IPS-18c (cell line): ENCODE measurements at regions not wholly inside any gene's neighbourhood (a gene's known extent, or its start where the extent isn't known, plus 50 kb on each side); places are given as distances from the start of the nearest gene placed in this dataset.

Experiments
- H3K4me3 ChIP-seq: 2 replicates; pipeline ENCODE4 v1.7.0; 2013; ENCODE audit warnings: low read depth, mild to moderate bottlenecking, low read length, moderate library complexity; ENCODE audit not compliant: insufficient read depth
- H3K9me3 ChIP-seq: one replicate; pipeline ENCODE4 v1.6.1; 2013; ENCODE audit warnings: mild to moderate bottlenecking, low read length, moderate library complexity; ENCODE audit not compliant: control insufficient read depth, insufficient read depth

DNA sequence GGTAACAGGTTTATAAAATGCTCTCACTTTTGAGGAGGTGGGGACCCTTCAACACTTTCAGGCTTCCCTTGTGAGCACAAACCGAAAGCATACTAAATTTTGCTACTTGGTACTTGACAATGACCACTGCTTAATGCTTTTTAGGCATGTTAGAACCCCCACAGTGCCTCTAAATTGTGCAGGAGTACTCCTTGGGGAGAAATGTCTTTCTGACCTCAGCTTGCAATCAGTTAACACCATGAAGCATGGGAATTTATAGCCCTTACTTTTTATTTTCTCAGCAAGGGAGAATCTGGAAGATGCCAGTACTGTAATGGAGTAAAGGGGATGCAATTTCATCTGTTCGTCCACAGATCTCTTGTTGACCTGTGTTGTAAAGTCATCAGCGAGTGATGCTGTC is 308.9 kb upstream of the TBC1D5 start:
- Histone ChIP-seq H3K4me3 (no peak overlapping the region), H3K9me3 (no peaks in the 10 kb centered on the region)

DNA sequence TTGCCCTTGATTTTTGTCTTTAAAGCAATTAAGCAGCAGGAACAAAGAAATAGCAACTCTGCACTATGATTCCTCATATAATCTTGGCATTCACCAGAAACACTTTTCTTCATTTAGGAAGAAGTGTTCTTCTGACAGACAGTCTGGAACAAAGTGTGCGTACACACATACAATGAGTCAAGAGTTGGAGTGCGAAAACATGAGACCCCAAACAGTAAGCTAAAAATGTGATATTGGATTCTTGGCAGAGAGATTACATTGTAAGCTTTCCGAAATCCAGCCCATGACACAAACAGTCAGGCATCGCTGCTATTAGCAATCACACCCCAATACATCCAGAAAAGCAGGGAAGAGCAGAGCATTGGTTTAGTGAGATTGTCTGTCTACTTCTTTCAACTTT is 306.7 kb upstream of the TBC1D5 start:
- Histone ChIP-seq H3K9me3 (no peaks in the 10 kb centered on the region), H3K4me3 (no peak overlapping the region)

DNA sequence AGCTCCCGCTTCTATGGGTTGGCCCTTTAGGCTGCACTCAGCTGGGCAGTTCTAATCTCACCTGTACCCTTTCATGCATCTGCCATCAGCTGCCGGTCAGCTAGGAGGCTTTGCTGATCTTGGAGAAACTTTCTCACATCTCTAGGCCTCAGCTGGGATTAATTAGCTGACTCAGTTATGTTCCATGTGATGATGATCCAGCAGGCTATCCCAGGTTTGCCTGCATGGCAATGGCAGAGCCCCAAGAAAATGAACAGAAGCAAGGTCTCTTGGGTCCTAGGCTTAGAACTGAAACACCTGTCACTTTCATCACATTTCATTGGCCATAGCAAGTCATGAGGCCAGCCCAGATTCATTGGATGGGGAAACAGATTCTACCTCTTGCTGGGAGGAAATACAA is 304.6 kb upstream of the TBC1D5 start:
- Histone ChIP-seq H3K4me3 (no peak overlapping the region), H3K9me3 (no peaks in the 10 kb centered on the region)

DNA sequence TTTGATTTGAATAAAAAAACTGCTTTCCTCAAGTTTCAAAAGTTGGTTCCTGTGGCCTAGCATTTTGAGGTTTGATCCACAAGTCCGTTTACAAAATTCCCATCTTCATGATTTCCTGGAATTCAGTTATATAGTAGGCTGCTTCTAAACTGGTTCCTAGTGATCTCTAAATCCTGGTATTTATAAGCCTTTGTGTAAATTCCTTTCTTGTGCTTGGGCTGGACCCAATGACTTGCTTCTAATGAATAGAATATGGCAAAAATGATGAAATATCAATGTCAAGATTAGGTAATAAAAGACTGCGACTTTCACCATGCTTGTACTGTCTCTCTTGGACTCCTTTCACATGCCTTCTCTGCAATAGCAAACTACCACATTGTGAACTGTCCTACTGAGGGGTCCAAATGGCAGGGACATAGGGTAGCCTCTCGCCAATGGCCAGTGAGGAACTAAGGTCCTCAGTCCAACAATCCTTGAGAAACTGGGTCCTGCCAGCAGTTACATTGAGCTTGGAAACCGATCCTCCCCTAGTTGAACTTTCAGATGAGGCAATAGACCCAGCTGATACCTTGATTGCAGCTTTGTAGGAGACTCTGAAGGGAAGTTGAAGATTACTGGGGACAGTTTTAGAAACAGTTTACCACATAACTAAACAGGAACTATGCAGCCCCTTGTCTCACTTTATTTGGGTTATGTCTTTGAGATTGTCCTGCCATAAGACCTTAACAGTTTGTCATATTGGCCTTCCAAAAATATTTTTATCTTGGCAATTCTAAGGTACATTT is 303.9 kb upstream of the TBC1D5 start:
- H3K9me3 ChIP-seq, result no peaks in the 10 kb centered on the region
- no peak overlapping the region for H3K4me3 ChIP-seq

DNA sequence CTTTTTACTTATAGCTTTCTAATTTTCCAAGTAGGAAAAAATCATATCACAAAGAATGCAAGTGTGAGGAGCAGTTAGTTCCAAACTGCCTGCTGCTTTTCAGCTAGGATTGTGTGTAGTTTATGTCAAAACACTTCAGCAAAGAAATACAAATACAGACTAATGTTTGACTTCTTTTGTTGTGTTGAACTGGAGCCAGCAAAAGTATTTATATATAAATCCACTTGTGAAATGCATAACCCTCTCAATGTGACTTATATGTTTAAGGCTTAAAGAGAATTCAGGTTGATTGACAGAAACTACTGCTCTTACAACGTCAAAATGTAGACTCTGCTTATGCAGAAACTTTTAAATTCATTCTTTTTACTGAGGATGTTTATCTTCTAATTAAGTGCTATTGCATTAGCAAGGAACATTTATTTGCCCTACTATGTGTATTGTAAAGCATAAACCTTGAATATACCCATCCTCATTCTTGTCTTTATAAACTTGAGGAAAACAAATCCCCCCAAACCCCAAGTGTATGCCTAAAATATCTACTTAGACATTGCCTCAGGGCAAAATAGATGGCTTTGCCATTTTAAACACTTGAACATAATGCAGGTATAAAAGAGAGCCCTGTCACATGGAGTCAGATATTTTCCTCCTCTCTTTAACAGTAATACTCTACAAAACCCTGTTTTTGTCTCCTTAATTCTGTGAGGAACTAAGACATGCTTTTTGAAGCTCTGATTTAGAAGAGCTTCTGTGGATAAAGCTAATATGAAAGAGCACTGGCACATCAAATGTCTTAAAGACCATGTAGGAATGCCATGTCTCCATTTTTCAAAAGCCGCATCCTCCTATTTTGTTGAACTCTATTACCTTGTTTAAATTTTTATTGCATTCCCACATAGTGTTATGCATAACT is 302.8 kb upstream of the TBC1D5 start:
- H3K4me3 ChIP-seq, result no peak overlapping the region
- H3K9me3 ChIP-seq, result no peaks in the 10 kb centered on the region

DNA sequence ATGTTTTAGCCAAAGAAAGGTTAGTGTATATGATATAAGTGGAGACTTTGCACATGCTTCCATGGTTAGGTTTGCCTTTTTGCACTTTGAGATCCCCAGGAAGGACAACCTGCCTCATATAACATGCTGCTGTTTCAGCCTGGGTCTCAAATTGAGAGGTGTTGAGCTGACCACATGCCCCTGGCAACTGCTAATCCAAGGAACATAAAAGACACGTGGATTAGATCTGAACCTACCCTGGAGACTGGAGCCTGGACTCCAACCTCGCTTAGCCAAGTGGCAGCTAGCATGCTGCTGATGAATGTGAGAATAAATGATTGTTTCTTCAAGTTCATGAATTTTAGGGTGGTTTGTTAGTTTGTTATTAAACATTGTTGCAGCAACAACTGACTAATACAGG is 301.8 kb upstream of the TBC1D5 start:
- H3K9me3 ChIP-seq, result no peaks in the 10 kb centered on the region
- no peak overlapping the region for H3K4me3 ChIP-seq

DNA sequence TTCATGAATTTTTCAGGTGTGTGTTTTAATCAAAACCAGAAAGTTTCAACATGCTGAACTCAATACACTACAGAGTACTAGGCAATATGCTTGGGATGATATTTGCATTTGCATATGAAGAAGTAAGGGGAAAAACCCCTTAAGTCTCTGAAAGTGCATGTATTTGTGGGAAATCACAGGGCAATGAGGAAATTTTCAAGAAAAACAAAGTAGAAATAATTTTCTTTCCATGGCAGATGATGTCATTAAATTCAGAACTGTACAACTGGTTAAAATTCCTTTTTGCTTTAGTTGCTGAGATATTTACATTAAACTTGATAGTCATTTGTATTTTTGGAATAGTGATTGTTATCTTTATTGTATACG is 294.0 kb upstream of the TBC1D5 start:
- Histone ChIP-seq H3K9me3 (no peaks in the 10 kb centered on the region), H3K4me3 (no peak overlapping the region)

DNA sequence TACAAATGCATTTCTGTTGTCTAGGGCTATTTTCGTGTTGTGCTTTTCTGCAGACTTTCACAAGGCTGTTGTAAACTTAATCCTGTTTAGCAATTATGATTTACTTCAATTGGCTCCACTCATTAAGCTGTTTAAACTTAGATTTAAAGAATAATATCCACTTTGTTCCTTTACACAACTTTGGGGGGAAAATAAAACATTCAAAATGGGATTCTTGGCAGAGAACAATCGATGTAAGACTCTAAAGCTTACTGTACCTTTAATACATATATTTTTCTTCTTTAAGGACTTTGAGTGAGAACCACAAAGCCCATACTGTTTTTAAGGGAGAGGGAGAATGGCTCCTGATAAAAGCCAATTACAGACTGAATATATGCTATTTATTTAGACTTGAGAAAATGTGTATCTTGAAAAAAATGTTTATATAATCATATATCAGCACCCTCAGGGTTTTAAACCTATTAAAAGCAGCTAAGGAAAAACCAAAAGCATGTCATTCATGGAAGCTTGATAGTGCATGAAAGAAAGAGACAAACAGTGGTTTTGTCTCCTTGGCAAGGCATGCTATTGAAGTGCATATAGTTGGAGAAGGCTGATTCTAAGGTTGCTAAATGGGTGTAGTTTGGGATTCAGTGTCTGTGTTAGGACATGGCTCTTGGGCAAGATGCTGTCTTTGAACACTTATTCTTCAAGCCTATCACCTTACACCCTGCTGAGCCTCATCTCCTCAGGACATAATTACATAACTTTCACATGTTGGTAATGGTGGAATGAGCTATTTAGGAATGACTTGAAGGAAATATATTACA is 293.4 kb upstream of the TBC1D5 start:
- H3K4me3 ChIP-seq, result no peak overlapping the region
- H3K9me3 ChIP-seq, result no peaks in the 10 kb centered on the region

DNA sequence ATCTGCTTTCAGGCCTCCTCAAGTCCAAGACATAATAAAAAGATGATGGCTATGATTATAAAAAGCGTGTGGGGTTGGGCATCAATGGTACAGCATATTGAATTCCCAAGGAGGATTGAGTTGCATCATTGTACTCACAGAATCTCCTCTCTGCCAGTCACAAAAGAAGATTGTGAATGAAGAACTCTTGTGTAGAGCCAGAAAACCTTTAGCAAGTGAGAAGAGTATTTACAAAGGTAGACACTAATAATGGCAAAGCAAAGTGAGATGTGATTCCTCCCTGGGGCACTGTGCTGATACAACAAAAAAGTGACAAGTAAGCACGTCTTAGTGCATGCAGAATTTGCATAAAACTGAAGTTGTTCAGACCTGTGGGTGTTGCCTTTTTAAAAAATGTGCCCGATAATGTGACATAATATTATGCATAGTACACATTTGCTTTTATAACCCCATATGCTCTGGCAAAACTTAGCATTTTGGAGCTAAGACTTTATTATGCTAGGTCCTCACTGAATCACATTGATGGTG is 291.2 kb upstream of the TBC1D5 start:
- no peaks in the 10 kb centered on the region for H3K9me3 ChIP-seq
- no peak overlapping the region for H3K4me3 ChIP-seq

DNA sequence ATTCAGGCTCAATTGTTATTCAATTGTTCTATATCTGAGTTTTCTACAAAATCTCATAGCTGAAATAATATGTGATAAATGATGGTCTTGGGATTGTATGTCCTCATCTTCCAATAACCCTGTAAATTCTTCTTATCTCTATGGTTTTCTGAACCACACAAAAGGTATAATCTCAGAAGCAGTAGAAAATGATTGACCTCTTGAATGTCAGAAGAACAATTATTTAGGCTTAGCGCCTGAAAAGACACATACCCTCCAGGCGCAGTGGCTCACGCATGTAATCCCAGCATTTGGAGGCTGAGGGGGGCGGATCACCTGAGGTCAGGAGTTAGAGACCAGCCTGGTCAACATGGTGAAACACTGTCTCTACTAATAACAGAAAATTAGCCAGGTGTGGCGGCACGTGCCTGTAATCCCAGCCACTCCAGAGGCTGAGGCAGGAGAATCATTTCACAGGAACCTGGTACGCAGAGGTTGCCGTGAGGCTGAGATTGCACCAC is 288.0 kb upstream of the TBC1D5 start:
- Histone ChIP-seq H3K9me3 (no peaks in the 10 kb centered on the region), H3K4me3 (no peak overlapping the region)

DNA sequence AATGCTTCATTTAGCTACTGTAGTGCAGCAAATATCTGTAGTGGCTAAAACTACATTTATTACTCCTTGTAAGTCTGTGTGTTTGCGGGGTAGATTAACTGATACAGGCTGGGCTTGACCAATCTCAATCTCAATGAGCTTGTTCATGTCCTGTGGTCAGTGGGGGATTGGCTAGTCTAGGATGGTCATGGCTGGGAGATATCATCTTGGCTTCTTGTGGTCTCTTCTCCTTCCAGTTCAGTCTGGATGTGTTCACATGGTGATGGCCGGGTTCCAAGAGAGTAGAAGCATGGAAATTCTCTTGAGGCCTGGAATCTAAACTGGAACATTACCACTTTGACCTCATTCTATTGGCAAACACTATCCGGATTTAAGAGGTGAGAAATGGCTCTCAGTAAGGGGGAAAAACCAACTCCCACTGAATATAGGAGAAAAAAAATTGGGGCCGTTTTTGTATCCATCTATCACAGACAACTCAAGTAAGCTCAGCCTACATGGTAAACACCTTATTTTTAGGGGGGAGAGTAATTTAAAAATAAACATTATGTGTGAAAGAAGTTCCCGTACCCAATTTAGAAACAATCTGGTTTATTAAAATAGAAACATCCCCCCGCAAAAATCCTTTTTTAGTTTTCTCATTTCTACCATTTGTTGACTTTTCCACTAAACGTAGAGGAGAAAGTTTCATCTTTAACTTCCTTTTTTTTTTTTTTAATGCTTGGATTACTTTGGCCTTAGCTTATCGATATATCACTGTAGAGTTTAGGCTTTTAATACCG is 284.9 kb upstream of the TBC1D5 start:
- Histone ChIP-seq H3K4me3 (no peak overlapping the region), H3K9me3 (no peaks in the 10 kb centered on the region)

DNA sequence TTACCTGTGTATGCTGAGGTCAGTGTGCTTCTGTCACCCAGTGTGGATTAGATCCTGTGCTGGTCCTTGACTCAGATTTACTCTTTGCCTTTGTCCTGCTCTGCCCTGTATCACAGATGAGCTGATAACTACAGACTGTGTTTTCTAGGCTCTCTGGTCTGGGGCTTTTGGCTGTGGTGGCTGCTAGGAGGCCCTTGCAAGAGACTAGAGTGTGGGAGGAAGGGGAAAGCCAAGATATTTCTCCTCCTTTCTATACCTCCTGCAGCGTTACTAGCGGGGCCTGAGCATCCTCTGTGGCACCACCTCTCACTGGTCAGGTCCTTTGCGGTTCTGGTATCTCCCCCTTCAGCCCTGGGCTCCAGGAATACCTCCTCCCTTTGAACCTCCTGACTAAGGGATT is 282.3 kb upstream of the TBC1D5 start:
- Histone ChIP-seq H3K4me3 (no peak overlapping the region), H3K9me3 (no peaks in the 10 kb centered on the region)

DNA sequence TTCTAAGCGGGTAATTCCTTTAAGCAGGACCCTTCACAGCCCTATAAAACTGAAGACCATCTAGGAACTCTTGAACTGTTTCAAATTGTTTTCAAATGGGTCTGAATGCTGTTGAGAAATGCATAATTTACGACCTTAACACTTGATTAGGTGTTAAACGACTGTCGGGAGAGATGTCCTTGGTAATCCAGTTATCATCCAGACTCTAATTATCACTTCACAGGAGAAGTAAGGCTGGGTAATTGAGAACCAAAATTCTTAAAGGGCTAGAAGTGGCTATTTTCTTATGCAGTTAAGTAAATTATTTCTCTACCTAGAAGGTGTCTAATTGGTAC is 276.7 kb upstream of the TBC1D5 start:
- Histone ChIP-seq H3K4me3 (no peak overlapping the region), H3K9me3 (peaks cover 2% of the 10 kb centered on the region)

DNA sequence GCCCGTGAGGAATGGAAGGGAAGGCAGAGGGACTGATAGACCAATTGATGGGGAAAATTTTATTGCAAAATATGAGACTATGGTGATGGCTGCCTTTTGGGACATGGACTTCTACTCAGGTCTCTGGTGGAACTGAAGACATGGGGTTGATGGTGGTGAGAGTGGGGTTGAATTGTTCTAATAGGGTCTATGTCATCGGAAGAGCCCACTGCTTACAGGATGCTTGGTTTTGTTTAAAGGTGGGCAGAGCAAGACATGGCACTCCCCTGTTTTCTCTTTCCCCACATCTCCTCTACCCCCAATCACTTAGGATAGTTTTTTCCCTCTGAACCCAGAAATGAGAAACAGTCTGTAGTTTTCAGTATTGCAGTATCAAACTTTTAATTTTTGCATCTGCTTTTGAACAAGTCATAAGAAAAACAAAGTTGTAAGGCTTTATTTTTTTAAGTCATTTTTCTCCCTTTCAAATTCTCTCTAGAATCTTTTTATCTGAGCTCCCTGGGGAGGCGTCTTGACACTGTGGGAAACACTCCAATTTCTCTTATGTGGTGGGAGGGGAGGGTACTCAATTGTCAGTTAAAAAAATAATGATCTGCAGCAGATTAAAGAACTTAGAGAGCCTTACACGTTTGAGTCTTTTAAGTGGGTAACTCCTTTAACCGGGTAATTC is 276.2 kb upstream of the TBC1D5 start:
- Histone ChIP-seq H3K9me3 (peaks cover 4% of the 10 kb centered on the region), H3K4me3 (no peak overlapping the region)

DNA sequence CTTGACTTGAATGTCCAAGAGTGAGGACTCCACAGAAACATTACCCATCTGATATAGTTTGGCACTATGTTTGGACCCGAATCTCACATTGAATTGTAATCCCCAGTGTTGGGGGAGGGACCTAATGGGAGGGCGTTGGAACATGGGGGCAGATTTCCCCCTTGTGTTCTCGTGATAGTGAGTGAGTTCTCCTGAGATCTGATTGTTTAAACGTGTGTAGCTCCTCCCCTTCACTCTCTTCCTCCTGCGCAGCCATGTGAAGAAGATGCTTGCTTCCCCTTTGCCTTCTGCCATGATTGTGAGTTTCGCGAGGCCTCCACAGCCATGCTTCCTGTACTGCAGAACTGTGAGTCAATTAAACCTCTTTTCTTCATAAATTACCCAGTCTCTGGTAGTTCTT is 273.9 kb upstream of the TBC1D5 start:
- Histone ChIP-seq H3K4me3 (no peak overlapping the region), H3K9me3 (peaks cover 8% of the 10 kb centered on the region)

DNA sequence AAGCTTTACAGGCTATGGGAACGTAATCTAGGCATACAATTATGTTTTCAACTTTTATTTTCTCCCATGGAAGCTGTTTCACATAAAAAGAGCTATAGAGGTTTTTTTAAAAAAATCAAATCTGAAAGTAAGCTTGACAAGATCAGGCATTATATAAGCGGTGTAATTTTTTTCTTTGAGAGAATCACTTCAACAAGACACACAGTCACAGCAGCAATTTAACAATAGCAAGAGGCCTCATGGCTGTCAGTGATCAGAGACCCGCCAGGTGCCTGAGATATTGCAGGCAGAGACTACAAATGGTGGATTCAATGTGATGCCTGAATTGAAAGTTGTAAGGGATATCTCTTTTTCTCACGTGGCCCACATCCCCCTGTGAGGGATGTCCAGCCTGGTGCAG is 270.5 kb upstream of the TBC1D5 start:
- Histone ChIP-seq H3K4me3 (no peak overlapping the region), H3K9me3 (peaks cover 8% of the 10 kb centered on the region)
